HG02870 (cell line): ENCODE measurements at regions not wholly inside any gene's neighbourhood (a gene's known extent, or its start where the extent isn't known, plus 50 kb on each side); places are given as distances from the start of the nearest gene placed in this dataset.
A peak's percentile ranks its signal among the peaks of the same experiment; 100 is the strongest.
"Not testable (repeated sequence)": the region's sequence is repeated elsewhere in the genome, so short reads cannot be mapped to it uniquely, and the experiment has no call there.

ENCODE experiments used
- ATAC-seq: cut with Tn5 transposase; IDR thresholded peaks from one replicate; pipeline ENCODE4 v1.9.1; 2021; ENCODE audit warnings: mild to moderate bottlenecking, moderate library complexity; ENCODE audit not compliant: unreplicated experiment

DNA sequence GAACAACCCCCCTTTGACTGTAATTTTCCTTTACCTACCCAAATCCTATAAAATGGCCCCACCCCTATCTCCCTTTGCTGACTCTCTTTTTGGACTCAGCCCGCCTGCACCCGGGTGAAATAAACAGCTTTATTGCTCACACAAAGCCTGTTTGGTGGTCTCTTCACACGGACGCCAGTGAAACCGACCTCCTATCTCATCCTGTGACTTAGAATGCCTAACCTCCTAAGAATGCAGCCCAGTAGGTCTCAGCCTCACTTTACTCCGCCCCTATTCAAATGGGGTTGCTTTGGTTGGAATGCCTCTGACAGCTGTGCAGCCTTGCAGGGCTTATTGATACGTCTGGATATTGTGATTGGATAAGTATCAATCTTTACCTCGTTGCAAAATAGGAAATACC, 243.8 kb upstream of the PROK2 start:
- ATAC-seq, result not testable (repeated sequence)

DNA sequence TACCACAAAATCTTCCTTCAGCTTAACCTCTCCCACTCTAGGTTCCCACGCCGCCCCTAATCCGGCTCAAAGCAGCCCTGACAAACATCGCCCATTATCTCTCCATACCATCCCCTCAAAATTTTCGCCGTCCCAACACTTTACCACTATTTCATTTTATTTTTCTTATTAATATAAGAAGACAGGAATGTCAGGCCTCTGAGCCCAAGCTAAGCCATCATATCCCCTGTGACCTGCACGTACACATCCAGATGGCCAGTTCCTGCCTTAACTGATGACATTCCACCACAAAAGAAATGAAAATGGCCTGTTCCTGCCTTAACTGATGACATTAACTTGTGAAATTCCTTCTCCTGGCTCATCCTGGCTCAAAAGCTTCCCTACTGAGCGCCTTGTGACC, 243.4 kb upstream of the PROK2 start:
- not testable (repeated sequence) for ATAC-seq

DNA sequence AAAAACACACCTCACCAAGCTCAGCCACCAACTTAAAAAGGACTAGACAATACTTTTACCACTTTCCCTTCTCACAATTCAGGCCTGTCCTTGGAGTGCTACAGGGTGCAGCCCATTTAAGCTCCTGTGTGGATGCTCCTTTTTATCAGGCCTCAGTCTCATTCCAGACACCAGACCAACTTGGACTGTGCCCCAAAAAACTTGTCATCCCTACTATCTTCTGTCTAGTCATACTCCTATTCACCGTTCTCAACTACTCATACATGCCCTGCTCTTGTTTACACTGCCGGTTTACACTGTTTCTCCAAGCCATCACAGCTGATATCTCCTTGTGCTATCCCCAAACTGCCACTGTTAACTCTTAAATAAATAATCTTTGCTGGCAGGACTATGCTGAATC, 242.8 kb upstream of the PROK2 start:
- ATAC-seq, result not testable (repeated sequence)

DNA sequence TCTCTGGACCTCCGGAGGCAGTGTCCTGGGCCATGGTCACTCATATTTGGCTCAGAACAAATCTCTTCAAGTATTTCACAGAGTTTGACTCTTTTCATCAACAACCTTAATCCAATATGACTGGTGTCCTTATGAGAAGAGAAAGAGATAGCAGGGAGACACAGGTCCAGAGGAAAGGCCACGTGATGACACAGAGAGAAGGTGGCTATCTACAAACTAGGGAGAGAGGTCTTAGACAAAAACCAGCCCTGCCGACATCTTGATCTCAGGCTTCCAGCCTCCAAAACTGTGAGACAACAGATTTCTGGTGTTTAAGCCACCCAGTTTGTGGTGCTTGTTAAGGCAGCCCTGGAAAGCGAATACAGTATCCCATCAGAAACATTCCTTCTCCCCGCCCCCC, 237.1 kb upstream of the PROK2 start:
- ATAC-seq, result no peak

DNA sequence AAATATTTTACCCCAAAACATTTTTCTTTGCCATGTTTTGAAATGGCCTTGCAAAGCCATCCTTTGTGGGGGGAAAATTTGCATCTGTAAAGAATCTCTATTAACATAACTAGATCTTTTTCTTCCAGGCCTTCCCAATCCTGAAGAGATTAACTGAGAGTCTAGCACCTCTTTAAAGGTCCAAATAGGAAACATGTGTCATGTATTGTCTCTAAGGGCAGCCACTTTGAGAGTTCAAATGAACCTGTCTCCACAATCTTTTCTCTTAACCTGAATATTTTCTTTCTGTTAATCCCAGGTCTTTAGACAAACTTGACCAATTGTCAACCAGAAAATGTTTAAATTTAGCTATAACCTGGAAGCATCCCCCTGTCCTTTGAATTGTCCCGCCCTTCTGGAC, 236.6 kb upstream of the PROK2 start:
- ATAC-seq, result no peak

DNA sequence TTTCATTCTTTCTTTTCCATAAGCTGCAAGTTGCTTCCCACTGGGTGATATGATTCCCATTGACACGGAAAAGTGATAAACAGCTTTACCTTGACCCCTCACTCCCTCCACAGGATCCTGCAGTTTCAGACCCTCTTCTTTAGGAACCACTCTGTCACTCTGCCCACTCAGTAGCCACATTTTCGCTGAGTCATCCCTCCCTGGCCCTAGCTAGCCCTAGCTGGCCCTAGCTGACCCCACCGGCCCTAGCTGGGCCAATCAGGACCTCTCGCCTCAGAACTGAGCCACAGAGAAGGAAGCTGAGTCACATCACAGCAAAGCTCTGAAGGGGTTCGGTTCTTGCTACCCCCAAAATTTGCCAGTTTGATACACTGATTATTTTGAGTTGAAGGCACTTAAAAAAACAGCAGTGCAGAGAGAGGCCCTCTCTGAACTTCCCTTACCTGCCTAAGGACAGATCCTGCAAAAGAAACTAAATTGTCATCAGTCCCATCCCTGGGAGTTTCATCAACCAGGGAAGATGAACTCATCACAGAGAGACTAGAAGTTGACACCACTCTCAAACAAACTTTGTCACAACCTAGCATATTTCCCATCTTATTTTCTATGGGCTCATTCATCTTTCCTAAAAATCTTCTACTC, 233.5 kb upstream of the PROK2 start:
- no peak for ATAC-seq

DNA sequence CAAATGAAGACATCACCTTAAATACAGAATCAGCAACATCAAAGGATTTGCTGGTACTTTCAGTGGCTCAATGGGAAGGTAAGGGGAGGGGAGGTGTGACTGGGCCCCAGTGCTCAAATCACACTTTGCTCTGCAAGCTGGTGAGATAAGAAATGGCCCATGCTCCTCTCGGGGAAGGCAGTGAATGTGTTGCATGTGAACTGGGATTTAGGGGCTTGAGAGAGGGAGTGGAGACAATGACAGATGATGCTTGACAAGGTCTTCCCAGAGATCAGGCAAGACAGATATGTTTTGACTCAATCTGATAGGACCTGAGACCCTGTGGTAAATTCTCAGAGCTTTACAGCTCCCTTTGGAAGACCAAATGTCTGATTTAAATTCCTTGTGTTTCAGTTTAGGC, 233.0 kb upstream of the PROK2 start:
- no peak for ATAC-seq

DNA sequence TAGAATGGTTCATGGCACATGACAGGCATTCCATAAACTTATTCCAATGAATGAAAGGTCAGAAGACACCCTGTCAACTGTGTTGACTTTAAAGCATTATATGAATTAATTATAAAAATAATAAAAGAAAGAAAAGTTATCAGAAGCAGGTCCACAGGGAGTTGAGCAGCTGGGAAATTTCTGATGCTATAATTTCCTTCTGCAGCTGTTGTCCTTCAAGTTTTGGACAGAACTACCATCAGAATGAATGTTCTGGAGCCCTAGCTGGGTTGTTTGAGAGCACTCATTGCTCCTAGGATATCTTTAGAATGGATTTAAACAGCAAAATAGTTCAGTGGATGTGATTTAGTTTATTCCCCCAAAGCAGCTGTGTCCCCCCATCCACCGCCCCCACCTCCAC, 232.4 kb upstream of the PROK2 start:
- ATAC-seq, result no peak

DNA sequence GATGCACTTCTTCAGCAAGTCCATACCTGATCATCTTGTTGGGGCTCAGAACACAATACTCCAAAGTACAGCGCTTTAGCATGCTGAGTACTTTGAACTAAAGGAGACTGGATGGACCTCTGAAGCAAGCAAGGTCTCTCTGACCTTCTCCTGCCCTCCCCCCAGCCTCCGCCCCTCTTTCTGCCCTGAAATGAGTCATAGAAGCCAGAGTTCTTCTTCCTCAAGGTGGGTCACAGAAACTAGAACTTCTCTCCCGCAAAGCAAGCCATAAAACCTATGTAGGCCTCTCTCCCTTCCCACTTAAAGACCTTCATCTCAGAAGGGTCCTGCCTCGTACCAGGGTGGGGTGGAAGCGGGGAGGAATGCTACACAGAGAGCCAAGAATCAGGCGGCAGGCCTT, 230.5 kb upstream of the PROK2 start:
- ATAC-seq, result peak; percentile 67

DNA sequence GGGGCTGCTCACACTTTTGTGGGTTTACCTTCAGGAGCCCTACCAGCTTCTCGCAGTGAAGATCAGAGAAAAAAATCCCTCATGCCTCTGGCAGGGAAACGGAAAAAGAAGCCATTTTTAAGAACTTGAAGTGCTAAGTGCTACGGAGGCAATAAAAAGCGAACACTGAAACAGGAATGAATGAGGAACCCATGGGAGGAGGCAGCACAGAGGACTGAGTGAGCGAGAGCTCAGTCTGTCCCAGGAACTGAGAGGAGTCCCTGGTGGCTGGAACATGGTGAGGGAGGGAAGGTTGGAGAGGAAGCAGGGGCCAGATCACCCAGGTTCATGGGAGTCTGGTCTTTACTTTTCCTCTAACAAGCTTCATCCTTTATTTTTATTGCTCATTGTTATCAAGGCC, 228.1 kb upstream of the PROK2 start:
- no peak for ATAC-seq

DNA sequence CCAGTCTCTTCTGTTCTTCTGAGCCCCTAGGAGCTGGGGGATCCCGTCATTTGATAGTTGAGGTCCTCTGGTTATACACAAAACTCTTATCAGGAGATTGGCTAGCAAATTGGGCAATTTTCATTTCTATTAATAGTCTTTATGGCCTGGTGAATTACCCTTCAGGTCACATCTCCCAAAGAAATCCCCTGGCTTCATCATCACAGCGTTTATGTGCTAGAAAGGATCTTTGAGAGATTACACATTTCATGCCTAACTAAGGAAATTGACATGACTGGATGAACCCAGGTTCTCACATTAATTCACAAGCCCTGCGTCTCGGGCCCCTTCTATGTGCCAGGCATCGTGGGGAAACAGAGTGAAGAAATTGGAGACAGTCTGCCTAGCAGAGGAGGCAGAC, 227.4 kb upstream of the PROK2 start:
- no peak for ATAC-seq

DNA sequence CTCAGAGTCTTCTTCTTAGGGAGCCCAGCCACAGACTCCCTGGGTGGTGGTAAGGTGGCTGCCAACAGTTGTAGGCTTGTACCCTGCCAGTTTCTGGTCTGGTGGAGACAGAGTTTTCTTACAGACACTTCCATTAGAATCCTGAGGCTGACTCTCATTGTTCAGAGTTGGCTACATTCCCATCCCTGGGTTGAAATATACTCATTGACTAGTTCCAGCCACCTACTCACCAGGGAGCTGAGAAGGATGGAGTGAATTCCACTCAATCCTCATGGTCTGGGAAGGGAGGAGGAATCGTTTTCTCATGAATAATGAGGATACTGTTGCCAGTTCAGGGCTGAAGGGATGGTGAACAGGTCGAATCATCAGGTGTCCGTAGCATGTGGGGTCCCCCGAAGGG, 226.5 kb upstream of the PROK2 start:
- no peak for ATAC-seq

DNA sequence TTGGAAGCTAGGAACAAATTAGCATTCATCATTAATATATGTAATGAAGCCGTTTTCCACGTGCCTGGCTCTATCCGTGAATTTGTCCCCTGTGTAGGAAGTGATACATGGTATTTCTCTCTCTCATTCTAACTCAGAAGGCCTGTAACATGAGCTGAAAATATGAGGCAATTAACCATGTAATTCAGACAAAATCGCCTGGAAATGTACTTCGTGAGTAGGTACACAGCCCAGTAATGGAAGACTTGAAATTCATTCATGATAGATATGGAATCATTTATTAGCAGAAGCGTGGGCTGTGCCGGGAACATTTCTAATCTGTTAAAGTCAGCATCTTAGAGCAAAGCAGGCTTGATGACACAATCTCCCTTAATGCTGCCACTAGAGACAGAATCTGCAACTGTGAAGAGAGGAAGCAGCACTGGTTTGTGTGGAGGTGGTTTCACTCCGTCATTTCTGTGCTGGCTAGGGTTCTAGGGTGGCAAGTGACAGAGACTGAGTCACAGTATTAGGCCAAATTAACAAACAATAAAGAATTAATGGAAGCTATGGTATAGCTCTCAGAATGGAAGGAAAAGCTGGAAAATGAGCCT, 225.0 kb upstream of the PROK2 start:
- no peak for ATAC-seq

DNA sequence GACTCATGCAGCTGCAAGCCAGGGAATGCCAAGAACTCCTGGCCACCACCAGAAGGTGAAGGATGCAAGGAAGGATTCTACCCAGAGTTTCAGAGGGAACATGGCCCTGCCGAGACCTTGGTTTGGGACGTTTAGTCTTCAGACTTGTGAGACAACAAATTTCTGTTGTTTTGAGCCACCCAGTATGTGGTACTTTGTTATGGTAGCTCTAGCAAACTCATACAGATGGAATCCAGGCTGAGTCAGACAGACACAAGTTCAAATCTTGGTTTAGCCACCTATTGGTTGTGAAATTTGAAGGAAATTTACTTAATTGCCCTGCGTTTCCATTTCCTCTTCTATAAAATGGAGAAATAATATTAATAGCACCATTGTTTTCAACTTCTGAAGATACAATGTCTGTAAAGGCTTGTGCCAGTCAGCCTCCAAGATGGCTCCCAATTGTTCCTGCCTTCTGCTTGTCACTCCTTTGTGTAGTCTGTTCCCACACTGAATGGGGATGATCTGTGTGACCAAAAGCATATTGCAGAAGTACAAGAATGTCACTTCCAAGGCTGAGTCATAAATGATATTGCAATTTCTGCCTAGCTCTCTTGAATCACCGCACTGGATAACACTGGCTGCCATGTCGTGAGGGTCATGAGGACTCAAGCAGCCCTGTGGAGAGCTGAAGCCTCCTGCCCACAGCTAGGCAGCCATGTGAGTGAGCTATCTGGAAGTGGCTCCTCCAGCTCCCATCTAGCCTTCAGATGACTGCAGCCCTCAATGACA, 223.5 kb upstream of the PROK2 start:
- no peak for ATAC-seq

DNA sequence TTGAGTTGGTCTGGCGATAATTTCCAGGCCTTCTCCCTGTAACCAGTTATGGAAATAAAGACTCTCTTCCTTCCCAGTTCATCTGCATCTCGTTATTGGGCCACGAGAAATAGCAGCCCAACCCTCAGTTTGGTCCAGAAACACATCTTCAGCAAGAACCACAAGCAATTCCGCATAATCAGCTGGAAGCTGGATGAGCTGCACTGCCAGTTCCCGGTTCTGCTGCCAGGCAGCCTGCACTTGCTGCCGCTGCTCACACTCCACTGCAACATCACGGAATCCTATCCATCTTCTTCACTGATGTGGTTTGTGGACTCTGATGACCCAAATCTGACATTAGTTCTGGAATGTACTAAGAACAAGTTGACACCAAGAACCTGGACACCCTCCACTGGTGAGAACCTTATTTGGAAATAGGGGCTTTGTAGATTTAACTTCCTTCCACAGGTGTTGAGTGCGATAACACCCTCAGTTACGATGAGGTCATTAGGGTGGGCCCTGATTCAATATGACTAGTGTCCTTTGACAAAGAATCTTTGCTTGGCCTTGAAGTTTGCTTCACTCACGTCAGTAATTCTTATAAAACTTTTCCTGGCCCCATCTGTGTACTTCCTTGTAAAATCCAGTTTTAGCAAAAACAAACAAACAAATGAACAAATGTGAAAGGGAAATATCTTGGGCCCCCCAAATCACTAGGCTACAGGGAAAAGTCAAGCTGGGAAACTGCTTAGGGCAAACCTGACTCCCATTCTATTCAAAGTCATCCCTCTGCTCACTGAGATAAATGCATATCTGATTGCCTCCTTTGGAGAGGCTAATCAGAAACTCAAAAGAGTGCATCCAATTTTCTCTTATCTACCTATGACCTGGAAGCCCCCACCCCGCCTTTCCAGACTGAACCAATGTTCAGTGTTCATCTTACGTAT, 221.9 kb upstream of the PROK2 start:
- no peak for ATAC-seq

DNA sequence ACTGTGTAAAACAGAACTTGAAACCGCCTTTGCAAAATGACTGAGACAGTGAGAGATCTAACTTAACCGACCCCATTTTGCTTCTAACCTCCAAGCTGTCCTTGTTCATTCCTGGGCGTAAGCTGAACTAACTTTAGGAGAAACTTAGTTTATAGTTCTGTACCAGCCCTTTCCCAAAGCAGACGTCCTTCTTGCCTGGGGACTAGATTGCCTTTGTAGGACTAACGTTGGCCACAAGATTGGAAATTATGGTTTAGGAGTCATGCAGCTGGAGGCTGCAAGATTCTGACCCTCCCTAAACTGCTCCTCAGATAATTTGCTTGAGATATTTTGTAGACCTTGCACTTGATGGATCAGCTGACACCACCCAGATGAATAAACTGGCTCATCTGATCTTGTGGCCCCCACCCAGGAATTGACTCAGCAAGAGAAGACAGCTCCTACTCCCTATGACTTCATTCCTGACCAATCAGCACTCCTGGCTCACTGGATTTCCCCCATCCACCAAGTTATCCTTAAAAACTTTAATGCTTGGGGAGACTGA, 219.9 kb upstream of the PROK2 start:
- no peak for ATAC-seq

DNA sequence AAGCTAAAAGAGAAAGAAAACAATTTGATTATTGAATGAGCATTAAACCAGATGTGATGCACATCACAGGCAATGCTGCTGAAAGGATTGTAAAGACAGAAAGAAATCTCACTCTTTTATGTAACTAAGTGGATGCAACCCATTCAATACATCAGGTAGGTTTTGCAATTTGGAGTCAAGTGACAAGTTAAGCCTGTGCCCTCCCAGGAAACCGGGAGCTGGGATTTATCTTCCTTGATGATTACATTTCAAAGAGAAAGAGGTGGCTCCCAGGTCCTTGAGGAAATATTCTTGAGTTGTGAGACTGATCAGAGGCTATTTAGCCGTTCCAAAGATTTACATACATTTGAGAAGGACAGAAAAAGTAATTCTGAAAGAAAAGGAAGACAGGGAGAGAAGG, 219.0 kb upstream of the PROK2 start:
- no peak for ATAC-seq

DNA sequence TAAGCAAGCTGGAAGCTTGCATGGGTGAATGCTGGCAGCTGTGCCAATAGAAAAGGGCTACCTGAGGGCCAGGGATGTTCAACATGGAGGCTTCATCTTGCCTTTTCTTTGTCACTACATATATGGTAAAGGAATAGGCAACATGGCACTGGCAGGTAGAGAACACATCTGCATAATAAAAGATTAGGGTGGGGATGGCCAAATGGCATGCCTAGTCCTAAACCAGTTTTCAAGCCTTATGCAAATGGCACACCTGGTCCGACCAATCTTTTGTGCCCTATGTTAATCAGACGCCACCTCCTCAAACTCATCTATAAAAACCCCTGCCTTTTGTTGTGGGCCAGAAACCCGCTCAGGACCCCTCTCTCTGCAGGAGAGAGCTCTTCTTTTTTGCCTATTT, 216.8 kb upstream of the PROK2 start:
- ATAC-seq, result no peak

DNA sequence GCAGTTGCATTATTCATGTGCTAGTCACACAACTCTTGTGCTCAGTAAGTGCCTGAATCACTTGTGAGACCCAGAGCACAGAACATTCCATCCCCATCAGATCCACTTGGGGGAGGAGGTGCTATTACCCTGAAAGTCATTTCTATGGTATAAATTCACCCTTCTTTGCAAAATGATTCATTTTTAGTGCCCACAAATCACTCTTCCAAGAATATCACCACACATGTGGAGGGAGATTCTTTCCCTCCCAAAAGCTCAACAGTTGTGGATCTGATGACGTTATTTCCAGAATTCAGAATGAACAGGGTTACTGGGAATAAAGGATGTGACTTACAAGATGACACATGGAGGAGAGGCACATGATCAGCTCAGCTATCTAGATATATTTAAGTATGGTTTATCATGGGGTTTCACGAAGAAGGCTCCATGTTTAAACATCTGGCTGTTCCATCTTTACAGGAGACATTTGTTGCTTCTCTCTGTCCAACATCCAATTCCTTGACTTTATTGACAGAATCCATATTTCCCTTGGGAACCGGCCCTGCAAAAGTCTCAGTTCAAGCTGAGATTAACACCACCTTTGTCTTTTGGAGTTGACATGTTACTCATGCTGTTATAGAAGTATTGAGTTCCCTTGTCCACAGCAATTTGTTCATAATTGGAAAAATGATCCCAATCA, 214.2 kb upstream of the PROK2 start:
- ATAC-seq, result no peak

DNA sequence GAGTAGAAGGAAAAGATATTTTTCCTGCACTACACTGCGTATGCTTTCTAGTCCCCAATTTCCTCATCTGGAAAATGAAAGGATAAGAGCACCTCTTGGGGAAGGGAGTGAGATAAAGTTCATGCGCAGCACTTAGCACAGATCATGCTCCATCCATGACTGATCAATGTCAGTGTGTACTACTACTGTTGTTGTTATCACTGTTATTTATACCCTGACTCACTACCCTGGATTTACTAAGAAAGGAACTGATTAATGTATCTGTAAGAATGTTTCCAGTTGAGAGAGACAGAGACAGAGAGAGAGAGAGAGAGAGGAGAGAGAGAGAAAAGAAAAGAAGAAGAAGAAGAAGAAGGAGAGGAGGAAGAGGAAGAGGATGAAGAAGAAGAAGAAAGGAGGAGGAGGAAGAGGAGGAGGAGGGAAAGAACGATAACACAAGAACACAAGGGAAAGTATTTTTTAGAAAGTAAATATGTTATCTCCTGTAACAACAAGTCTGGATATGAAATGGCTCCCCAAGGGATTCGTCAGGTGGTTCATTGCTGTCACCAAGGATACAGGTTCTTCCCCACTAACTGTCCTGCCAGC, 212.2 kb upstream of the PROK2 start:
- ATAC-seq, result no peak
